Stimulated activated CD4-positive, alpha-beta T cell treated with anti-CD3 and anti-CD28 coated beads, Interleukin-1b, Interleukin-23, amount 100 ng/mL, for 48 hours (primary cell): ENCODE measurements at regions not wholly inside any gene's neighbourhood (a gene's known extent, or its start where the extent isn't known, plus 50 kb on each side); places are given as distances from the start of the nearest gene placed in this dataset.

Experiments
- DNase-seq: peaks from one replicate; pipeline ENCODE4 v3.0.0-alpha.2; 2020

DNA sequence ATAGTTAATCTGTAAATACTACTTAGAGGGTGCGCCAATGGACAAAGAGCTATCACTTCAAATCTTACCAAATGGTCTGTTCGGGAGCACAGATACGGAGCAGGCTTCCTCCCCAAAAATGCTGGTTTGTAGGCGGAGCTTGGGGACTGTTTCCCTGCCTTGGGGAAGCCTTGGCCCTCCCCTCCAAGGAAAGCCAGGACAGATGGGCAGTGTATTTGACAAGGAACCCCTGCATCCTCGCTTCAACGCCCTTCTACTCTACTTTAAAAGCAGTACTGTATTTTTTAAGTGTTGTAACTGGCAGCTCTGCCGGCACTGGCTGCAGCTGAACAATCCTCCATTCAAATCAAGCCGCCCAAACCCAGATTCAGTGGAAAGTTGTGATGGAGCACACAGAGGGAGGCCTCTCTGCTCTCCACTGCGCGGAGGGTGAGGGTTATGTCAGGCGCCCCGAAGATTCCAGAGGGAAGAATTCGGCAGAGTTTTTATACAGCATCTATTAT lies 83.1 kb upstream of the FNDC3B start:
- DNase-seq, result no peak

DNA sequence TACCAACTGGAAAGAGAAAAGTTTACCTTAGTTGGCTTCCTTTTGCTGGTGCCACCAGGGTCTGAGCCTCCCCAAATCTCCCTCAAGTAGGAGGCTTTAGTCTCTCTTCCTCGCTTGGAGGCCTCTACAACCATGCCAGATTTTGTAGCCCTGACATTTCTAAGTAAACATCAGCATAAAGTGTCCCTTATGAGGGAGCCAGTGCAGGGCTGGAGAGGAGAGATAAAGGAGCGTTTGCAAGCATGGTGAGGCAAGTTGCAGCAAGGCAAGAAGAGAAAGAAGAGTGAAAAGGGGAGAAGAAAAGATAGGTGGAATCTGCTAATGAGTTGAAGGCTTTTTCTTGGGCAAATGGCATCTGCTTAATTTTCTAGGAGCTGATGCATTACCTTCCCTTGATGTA lies 82.7 kb upstream of the FNDC3B start:
- no peak for DNase-seq

DNA sequence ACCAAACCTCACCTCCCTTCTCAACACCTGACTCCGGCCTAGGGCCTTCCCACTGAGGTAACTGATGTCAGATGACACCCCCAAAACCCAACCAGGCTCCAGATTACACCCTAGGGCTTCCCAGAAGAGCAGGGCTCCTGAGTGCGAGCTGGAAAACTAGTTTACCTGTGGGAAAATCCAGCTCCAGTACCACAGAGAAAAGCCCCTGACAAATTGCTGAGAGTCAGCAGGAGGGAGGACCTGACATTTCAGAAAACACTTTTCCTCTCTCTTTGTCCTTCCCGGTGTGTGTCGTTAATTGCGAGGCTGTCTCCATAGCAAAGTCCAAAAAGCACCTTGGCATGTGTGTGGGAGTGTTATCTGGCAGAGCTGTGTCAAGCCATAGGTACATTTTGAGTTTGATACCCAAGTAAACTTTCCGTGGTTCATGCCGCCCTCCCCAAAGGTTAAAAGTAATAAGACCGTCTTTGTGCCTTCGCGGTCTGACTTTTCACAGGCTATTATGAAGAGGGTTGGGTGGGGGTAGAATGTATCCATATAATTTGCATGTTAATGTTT lies 79.8 kb upstream of the FNDC3B start:
- peak; percentile 3 for DNase-seq

DNA sequence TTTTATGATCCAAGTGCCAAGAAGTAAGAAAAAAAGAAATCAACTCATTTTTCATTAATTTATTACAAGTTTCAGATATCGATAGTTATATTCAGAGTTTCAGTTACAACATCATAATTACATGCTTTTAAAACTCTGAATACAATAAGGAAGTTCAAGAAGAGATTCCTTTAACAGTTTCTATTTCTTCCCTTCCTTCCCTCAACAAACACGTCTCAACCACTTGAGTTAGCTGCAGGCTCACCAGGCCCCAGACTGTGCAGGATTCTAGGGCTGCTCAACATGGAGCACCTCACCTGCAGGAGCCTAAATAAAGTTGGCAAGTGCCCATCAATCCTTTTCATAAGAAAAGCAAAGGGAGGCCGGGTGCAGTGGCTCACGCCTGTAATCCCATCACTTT lies 79.2 kb upstream of the FNDC3B start:
- no peak for DNase-seq

DNA sequence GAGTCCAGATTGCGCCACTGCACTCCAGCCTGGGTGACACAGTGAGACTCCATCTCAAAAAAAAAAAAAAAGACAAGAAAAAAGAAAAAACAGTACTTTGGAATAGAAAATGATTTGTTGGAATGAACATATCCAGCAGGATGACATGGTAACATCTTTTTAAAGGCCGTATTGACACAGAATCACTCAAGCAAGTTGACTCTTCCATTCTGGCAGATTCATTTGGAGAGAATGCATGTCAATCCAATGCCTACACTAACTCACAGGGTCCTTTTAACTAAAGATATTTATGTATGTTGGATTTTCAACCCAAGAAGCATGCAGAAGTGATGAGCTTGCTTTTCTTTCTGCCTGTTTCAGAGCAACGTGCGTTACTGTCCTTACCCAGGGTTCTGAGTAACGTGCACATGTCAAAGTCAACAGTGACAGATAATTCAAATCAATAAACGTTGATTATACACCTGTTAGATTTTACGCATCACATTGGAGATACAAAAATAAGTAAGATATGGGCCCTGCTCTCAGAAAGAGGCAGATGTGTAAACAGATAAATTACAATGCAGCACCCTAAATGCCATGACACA lies 77.1 kb upstream of the FNDC3B start:
- no peak for DNase-seq

DNA sequence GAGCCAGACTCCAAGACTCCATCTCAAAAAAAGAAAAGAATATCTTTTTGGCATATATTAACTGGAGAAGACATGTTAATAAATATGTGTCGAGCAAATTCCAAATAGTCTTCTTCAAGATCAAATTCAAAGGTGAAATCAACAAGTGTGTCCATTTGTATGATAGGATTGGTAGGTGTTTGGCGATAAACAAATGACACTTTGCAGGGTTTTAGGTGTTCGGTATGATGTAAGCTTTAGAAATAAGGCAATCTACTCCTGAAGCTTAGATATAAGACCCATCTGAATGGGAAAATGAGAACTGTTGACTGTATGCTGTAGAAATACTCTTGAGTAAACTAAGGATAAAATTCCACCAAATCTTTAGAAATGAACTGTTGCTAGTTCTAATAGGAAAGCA lies 75.8 kb upstream of the FNDC3B start:
- no peak for DNase-seq

DNA sequence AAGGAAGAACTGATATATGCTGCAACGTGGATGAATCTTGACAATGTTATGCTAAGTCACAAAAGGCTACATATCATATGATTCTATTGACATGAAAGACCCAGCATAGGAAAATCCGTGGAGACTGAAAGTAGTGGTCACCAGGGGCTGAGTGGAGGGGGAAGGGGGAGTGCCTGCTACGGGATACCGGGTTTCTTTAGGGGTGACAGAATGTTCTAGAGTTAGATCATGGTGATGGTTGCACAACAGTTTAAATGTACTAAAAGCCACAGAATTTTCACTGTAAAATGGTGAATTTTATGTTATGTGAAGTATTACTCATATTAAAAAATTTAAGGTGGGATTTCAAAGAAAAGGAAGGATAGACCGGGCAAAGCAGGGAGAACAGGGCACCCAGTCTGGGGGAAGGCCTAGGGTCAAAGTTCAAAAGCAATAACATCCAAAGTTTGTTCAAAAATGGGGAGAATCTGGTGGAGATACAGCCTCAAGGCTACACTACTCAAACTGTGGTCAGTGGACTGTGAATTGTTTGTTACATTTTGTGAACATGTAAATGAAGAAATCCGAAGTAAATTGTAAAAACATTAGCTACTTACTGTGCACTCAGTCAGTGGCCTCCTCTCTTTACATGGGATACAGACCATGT lies 74.2 kb upstream of the FNDC3B start:
- DNase-seq, result no peak

DNA sequence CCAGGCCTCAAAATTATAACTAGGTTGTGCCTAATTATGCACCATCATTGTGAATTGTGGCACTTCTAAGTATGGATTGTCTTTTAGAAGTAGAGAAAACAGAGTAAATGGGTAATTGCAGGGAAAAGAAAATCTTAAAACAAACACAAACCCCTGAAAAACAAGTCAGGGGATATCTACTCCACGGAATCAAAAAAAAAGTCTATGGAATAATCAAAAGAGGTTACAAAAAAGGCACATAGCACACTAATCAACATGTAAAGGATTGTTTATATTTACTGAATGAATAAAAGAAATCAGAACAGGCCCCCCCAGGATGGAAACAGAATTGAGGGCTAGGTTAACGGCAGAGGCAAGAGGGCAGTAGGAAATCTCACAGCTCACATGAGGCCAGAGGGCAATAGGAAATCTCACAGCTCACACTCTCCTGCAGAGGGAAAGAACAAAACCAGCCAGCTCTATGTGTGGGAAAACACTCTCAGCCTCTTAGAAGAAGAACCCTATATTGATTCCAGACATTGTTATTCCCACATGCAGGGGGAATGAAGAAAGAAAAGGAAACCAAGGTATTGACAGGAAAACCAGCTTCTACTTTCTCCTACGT lies 72.7 kb upstream of the FNDC3B start:
- DNase-seq, result no peak

DNA sequence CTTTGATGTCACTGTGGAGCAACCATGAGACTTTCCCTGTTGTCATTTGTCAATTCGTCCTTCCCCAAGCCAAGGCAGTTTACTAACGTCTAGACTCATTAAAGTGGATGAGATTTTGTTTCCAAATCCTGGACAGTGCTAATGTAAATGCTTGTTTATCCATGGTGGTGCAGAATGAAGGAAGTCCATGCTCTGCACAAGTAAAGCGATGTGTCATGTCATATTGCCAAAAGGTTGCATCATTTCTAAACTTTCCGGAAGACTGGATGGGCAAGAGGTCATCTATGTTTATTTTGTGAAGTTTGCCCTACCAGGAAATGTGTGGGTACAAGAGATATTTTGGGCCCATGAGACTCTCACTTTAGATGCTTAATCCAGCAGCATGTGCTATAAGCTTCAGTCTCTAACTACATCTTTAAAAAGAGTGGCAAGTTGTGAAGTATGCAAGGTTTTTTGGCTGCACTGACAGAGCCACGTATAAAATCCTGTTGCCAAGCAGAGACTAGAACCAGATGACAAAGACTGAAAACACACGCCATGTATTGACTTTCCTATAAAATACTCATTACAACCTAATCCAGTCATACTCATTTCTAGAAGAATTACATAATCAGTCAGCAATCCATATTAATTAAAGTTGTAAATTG lies 72.1 kb upstream of the FNDC3B start:
- no peak for DNase-seq

DNA sequence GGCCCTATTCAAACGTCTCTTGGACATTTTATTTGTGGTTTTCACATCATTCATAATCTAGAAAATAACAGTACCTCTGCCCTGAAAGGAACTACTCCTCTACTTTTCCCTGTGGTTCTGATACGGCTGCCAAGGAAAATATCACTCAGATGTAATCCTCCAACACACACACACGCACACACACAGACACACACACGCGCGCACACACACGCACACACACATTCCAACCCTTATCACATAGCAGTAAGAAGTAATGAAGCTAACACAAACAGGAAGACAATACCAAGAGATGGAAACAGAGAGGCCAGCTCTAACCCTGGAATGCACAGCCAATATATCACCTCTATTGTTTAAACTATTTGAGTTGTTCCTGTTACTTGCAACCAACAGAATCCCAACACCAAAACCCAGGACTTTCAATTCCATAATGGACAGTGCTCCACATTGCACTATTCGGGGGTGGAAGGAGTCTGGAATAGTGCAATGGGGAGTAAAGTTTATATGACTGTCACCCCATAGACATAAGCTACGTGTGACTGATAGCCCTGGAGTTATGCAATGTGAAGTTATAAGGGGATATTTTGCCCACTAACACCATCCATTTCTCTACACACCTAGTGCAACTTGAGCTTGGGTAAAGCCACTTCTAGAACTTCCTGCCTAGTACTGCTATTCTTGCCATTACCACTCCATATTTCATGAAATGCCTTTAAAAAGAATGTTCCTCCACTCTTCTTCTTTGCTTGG lies 71.3 kb upstream of the FNDC3B start:
- no peak for DNase-seq

DNA sequence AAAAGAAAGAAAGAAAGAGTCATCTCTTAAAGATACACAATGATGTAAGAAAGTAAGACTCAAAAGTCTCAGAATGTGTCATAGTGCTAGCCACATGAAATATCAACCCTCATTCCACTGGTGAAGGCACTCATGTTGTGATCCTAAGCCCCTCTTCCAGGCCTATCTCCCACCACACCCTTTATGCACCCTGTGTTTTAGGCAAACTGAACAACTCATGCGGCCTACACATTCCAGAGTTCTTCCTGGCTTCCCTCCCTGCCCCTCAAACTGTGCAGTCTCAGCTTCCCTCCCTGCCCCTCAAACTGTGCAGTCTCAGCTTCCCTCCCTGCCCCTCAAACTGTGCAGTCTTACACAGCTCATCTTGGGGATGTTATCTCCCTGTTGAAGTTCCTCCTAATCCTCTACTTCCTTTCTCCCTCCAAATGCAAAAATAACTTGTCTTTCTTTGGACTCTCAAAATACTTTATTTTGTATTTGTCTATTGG lies 69.0 kb upstream of the FNDC3B start:
- DNase-seq, result no peak

DNA sequence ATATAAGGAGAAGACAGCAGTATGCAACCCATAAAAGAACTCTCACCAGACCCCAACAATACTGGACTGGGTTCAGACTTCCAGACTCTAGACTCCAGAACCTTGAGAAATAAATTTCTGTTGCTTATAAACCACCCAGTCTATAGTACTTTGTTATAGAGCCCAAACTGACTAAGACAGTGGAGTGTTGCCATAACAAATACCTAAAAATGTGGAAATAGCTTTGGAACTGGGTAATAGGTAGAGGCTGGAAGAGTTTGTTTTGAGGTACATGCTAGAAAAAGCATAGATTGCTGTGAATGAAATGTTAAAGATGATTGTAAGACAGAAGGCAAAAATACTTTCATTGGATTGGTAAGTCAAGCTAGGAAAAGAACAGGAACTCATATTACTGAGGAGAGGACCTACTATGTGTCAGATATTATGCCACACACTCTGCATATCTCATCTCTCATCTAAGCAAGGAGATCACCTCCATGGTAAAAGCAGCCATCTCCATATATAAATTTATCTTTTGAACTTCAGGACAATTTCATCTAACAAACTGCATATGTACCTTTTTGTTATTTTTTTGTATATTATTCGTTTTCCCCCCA lies 67.4 kb upstream of the FNDC3B start:
- DNase-seq, result no peak

DNA sequence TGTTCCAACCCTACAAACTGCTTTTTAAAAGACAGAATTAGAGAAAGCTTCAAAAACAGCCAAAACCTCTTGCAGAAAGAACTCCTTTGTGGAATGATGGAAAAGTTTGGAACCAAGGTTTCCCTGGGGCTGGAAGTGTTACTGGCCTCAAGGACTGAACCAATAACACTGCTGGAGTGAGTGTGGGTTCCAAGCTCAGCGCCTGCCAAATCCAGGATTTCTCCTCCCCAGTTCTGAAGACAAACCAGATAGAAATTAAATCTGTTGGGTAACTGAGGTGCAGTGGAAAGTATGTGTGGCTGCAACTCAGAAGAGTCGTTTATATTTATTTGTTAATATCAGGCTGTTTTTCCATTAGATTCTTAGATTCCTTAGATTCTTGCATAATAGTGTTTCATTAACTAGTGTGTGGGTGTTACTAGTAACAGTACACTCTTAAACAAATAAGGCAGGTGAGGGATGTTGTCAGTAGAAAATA lies 66.5 kb upstream of the FNDC3B start:
- DNase-seq, result no peak

DNA sequence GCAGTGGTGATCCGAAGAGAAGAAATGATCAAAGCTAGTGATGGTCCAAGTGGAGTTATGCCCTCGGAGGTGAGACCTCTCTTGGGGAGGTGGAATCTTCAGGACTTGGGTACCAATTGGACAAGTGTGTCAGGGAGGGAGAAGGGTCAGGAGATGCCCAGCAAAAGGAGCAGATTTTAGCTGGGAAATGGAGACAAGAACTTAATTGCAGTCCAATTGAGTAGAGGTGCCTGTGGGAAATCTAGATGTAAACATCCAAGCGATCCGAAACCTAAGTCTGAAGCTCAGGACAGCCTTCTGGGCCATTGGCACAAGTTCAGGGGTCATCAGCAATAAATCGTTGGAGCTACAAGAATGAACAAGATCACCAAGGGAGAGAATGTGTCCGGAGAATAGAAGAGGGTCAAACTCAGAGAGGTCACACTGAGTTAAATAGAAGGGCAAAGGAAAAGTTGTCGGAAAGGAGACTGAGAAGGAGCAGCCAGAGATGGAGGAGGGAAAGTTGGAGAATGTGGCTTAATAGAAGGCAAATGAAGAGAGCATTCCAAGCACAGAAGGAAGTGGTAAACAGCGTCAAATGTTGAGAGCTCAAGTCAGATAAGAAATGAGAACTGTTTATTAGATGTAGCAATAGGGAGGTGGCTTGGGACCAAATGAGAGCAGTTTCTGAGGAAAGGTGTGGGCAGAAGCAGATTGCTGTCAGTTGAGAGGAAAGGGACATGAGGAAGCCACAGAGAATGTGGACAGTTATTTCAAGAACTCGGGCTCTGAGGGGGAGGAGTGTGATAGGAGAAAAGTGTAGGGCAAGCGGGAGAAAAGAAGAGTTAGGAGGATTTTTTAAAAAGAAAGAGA lies 64.2 kb upstream of the FNDC3B start:
- DNase-seq, result no peak

DNA sequence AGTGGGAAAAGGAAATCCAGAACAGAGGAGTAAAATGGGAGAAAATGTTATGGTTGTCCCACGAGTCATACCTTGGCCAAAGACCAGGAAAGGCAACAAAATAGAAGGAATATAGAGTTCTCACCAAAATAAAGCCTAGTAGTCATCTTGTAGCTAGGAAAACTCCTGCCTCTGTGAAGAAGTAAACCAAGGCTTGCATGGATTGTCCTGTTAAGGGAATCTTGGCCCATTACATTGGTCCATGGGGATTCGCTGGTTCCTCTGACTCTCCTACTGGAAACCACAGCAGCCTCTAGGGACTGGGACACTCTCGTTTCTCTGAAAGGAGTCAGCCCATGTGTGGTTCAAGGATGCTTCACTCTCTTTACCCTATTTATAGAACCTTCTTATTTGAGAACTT lies 62.9 kb upstream of the FNDC3B start:
- DNase-seq, result no peak

DNA sequence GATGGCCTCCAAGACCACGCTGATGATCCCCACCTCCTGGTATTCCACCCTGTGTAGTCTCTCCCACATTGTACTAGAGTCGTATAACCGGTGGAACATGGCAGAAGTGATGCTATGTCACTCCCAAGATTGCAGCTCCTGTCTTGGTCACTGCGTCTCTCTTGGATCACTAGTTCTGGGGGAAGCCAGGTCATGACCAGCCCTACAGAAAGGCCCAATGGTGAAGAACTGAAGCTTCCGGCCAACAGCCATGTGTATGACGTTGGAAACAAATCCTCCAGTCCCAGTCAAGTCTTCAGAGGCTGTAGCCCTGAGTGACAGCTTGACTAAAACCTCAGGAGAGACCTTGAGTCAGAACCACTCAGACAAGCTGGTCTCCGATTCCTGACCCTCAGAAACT lies 61.9 kb upstream of the FNDC3B start:
- no peak for DNase-seq

DNA sequence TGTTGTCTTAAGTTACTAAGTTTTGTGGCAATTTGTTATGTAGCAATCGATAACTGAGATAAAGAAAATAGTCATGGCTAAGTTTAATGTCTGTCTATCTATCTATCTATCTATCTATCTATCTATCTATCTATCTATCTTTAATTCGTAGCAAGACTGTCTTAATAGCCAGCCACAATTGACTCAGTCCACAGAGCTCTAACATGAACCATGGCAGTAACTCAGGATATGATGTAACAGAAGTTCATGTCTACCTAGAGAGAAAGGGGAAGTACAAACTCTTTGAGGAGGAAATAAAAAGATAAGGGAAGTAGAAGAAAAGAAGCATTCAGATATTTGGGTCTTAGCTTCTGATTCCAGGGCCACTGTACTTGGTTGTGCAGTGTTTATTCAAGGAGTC lies 61.5 kb upstream of the FNDC3B start:
- no peak for DNase-seq

DNA sequence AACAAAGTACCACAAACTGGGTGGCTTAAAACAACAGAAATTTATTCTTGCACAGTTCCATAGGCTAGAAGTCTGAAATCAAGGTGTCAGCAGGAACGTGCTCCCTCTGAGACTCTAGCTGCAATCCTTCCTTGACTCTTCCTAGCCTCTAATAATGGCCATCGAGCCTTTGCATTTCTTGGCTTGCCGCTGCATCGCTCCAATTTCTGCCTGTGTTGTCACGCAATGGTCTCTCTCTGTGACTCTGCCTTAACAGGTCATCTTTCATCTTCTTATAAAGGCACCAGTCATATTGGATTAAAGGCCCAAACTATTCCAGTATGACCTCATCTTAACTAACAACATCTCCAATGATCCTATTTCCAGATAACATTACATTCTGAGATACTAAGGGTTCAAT lies 61.0 kb upstream of the FNDC3B start:
- no peak for DNase-seq

DNA sequence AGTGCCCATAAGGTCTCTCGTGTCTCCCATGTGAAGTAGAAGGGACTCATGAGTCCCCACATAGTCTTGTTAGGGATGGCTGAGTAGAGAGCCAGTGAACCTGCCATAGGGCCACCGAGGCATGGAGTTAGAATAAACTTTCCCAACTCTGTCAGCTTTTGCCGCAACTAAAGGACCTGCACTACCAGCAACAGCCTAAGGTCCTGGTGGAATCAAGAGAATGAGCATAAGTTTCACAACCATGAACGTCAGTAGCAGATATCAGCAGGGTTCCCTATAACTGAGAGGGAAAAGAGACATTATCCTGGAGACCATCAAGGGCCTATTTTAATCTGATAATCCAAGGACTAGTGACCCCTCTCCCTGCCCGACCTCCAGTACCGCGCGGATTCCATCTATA lies 60.3 kb upstream of the FNDC3B start:
- no peak for DNase-seq

DNA sequence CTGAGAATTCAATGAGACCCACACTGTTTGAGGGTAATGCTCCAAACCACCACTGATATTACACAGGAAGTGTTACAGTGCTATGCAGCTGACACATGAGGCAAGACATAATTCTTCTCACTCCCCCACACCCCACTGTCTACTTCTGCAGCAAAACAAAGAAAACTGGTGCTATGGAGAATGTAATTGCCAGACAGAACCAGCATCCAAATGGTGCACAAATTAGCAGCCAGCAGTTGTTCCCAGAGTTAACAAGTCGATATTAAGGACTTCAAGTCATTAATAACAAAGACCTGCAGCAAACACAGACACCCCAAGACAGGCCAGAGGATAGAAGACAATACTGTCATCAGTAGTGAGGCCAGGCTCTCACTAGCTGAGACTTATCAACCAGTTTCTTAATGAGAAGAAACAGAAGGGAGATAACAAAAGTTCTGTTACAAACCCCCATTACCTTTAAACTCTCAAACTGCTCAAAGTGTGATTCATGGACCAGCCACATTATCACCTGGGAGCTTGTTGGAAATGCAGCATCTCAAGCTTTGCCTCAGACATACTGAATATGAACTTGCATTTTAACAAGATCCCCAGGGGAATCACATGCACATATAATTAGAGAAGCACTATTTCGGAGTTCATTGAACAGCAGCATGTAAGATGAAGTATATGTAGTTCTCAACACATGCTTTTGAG lies 58.7 kb upstream of the FNDC3B start:
- DNase-seq, result no peak

DNA sequence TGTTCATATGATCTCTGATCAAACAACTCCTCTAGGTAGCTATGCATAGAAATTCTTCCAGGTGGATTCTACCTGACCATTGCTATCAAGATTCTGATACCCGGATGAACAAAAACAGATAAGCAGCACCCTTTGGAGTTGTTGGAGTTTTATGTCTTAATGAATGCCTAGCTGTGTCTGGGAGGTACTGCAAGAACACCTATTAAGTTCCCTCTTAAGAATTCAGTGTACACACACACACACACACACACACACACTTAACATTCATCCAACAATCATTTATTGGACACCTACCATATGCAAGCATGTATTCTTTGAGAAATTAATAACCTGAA lies 58.1 kb upstream of the FNDC3B start:
- DNase-seq, result no peak
